HG03571 (cell line): ENCODE measurements at regions not wholly inside any gene's neighbourhood (a gene's known extent, or its start where the extent isn't known, plus 50 kb on each side); places are given as distances from the start of the nearest gene placed in this dataset.
"Not testable (repeated sequence)": the region's sequence is repeated elsewhere in the genome, so short reads cannot be mapped to it uniquely, and the experiment has no call there.

Source experiments
- ATAC-seq: cut with Tn5 transposase; IDR thresholded peaks from one replicate; pipeline ENCODE4 v1.9.1; 2021; ENCODE audit not compliant: unreplicated experiment

DNA sequence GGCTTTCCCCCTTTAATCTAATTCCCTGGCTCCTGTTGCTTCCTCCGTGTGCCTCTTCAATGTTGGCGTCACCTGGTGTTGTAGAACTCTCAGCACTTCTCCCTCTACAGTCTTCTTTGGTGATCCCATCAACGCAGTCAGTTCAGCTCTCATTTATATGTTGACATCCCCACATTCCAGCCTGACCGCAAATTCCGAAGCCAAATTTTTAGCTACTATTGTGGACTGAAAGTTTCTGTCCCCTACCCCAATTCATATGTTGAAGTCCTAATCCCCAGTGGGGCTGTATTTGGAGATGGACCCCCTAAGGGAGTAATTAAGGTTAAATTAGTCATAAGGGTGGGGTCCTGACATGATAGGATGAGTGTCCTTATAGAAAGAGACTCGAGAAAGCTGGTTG, 210.6 kb upstream of the ADAMTSL1 start:
- no peak for ATAC-seq

DNA sequence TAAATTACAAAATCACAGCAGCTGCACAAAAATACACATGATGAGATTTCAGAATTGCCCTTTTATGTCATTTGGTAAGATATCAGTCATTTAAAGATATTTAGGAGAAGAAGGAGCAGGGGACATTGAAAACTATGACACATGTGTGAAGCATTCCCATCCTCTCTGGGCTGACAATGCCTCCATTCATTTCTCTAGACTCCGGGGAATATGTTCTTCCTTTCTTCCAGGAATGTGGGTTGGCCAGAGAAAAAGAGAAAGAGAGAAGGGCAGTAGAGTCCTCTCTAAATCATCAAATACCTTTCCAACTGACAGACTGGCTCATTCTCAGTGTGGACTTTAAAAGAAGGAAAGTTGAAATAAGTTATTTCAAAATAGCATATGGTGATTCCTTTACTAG, 205.6 kb upstream of the ADAMTSL1 start:
- ATAC-seq = no peak

DNA sequence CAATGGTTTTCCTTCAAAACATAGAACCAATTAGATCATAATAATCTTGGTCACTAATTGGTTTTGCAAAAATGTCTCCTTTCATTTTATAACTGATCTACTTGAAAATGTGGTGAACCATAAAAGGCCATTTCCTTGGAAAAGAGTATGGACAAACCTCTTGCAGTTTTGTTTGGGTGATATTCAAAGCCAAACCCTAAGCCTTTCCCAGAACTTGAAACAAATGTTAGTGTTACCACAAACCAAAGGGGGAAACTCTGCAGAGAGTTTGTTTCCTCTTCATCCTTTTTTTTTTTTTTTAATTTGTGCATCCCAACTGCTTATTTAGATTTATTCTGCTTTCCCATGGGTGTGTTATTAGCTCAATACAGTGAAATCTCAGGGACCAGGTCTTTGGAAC, 204.4 kb upstream of the ADAMTSL1 start:
- no peak for ATAC-seq

DNA sequence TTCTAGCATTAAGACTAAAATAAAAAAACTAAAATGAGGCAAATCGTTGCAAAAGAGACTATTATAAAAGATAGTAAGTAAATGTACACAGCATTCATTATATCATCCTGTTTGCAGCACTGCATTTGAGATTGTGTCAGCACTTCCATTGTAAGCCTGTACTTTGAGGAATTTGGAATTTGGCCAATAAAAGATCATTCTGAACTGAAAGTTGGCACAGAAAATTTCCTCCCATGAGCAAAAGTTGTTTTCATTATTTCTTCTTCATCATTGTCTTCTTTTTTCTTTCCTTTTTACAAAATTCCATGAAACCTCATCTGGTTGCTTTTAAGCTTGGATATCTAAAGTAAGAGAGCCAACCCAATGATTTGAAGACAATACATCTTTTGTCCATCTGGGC, 199.3 kb upstream of the ADAMTSL1 start:
- no peak for ATAC-seq

DNA sequence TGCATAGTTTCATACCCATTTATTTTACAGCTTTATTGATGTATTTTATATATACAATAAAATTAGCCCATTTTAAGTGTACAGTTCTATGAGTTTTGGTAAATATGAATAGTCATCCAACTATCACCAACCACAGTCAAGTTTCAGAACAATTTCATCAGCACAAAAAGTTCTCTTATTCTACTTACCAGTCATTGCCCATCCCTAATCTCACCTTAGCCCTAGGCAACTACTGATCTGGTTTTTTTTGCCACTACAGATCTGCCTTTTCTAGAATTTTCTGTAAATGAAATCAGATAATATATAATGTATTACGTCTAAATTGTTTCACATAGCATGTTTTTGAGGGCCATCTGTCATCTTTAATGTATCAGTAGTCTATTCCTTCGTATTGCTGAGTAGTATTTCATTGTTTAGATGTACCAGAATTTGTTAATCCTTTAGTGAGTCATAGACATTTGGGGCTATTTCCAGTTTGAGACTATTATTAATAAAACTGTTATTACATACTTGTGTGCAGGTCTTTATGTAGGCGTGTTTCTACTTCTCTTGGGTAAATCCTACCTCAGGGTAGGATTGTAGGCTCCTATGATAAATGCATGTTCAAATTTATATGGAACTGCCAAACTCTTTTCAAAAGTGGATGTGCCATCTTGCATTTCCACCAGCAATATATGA, 198.5 kb upstream of the ADAMTSL1 start:
- ATAC-seq = no peak

DNA sequence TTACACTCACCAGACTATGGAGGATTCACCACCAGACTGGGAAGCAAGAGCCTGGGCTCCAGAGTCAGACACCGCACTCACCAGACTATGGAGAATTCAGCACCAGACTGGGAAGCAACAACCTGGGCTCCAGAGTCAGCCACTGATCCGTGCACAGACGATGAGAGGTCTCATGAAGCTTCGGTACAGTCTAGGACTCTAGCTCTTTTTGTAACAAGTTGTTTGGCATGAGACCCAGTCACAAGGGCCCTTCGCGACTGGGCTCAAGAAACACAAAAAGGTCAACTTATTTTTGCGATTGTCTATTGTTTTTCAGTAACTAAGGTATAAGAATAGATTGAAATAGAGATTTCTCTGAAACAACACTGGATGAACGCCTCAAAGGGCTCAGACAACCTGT, 192.7 kb upstream of the ADAMTSL1 start:
- no peak for ATAC-seq

DNA sequence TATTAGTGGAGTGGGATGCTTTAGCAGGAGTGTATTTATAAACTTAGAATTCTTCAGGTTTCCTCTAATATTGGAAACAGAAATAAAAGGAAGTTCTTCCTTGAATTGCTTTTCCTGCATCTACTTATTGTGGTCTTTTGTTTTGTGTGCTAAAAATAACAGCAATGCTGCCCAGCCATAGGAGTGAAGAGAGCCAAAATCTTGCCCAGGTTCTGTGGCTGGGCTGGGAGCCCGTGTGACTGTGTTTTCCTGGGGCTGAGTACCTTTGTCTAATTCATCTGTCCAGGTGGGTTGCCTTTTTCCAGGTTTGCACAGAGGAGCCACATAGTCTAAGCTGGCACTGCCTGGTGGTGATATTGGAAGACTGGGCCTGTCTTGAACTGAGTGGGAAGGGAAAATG, 179.7 kb upstream of the ADAMTSL1 start:
- no peak for ATAC-seq

DNA sequence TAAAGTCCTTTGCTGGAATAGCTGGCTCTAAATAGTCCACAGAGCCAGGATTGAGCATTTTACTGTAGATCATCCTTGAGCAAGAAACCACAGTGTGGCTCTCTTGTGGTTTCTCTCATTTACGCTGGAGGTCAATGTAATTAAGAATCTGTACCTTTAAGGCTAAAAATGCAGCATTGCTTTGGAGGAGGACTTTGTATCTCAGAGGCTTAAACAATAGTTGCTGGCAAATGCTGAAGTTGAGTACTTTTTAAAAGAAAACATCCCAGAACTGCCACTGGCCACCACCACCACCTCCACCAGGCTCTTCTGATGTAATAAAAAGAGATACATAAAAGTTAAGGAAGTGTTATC, 177.3 kb upstream of the ADAMTSL1 start:
- ATAC-seq = no peak

DNA sequence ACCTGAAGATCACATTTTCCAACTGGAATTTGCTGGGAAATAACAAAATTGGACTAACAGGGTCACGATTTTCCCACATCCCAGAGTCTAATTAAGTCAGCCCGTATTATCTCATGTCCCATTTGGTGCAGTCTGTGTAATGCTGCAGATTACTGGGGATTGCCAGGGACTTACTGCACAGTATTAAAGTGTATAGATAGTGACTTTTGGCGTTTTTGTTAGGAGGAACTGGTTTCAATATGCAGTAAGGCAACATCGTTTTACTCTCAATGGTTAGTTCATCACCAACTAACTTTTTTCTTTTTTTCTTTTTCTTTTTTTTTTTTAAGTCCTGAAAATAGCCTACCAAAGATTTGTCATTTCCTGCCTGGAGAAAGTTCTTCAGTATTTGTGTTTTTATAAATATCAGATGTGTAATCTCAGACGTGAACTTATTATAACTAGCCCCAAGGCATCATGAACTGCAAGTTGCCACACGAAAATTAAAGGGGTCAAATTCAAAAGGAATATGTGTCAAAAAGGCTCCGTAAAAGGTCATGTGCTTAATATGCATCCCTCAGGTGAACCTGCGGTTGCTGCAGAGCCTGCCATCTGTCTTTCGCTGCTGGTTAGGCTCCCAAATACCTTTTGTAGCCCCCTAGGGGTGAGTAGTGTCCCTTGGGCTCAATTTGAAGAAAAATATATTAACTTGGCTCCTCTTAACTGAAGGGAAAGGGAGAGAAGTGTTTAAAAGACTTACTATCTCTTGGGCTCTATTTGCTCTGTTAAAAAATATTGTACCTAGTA, 176.7 kb upstream of the ADAMTSL1 start:
- no peak for ATAC-seq

DNA sequence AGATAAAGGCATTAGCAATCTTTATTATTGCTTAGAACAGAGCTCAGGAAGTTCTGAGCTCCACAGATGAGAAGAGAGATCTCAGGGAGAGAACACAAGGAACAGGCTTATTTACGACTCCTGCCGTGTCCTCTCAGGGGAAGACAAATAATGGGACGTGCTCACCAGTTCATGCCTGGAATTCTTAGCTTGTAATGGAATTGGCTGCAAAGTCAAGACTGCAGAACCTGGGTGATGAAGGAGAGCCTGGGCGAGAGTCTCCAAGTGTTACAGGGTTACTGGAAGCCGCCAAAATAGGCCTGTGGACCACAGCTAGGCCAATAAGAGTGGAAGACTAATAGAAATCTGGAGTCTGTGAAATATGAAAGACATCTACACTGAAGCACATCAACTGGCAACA, 174.5 kb upstream of the ADAMTSL1 start:
- no peak for ATAC-seq

DNA sequence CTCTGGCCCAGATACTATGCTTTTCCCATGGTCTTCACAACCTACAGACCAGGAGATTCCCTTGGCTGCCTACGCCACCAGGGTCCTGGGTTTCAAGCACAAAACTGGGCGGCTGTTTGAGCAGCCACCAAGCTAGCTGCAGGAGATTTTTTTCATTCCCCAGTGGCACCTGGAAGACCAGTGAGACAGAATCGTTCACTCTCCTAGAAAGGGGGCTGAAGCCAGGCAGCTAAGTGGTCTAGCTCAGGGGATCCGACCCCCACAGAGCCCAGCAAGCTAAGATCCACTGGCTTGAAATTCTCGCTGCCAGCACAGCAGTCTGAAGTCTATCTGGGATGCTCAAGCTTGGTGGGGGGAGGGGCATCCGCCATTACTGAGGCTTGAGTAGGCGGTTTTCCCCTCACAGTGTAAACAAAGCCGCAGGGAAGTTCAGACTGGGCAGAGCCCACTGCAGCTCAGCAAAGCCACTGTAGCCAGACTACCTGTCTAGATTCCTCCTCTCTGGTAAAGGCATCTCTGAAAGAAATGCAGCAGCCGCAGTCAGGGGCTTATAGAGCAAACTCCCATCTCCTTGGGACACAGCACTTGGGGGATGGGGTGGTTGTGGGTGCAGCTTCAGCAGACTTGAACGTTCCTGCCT, 168.7 kb upstream of the ADAMTSL1 start:
- ATAC-seq = not testable (repeated sequence)

DNA sequence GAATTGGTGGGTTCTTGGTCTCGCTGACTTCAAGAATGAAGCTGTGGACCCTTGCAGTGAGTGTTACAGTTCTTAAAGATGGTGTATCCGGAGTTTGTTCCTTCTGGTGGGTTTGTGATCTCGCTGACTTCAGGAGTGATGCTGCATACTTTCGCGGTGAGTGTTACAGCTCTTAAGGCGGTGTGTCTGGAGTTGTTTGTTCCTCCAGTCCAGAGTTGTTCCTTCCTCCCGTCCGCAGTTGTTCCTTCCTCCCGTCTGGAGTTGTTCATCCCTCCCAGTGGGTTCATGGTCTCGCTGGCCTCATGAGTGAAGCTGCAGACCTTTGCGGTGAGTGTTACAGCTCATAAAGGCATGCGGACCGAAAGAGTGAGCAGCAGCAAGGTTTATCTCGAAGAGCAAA, 159.6 kb upstream of the ADAMTSL1 start:
- ATAC-seq = no peak

DNA sequence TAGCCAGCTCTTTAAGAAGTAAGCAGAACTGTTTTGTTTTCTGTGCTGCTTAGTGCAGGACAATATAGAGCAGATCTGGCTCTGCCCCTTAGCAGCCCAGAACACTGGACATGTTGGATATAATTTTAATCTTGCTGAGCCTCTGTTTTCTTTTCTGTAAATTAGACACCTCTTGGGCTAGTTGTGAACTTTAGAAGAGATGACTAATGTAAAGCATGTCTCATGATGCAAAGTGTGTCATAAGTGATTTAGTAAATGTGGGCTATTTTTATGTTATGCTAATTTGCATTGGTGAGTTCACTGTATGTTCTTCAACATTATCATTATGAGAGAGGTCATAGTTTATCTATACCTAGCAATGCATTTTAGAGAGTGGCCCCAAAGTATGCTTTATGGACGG, 156.1 kb upstream of the ADAMTSL1 start:
- no peak for ATAC-seq

DNA sequence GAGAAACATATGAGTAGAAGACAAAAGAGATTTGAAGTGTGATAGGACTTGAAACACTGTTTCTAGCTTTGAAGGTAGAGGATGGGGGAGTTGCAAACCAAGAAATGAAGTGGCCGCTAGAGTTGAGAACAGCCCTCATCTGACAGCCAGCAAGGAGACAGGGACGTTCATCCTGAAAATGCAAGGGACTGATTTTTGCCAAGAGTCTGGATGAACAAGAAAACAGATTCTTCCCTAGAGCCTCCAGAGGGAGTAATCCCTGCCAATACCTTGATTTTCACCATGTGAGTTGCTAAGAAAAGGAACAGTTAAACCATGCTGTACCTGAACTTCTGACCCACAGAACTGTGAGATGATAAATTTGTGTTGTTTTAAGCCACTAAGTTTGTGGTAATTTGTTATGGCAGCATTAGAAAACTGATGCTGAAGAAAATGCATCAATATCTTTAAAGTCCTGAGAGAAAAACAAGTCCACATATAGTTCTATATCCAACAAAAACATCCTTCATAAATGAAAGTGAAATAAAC, 154.0 kb upstream of the ADAMTSL1 start:
- ATAC-seq = no peak

DNA sequence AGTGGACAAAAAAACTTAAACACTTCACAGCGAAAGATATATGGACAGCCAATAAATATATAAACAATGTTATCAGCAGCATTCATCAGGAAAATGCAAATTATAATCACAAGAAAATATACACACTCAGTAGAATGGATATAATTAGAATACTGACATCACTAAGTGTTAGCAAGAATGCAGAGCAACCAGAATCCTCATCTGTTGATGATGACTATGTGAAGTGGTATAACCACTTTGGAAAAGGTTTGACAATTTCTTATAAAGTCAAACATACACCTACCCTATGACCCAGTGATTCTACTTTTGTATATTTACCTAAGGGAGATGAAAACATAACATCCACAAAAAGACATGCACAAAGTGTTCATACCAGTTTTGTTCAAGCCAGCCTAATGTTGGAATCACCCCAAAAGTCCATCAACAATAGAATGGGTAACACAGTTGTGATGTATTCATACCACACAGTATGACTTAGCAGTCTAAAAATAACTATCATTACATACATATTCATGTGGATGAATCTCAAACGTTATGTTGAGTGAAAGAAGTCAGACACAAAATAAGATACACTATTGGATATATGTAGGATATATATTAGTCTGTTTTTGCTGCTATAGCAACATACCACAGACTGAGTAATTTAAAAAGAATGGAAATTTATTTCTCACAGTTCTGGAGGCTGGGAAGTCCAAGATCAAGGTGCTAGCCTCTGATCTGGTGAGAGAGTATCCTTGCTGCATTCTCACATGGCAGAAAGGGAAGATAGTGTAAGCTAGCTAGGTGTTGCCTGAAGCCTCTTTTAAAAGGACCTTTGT, 148.8 kb upstream of the ADAMTSL1 start:
- ATAC-seq = no peak

DNA sequence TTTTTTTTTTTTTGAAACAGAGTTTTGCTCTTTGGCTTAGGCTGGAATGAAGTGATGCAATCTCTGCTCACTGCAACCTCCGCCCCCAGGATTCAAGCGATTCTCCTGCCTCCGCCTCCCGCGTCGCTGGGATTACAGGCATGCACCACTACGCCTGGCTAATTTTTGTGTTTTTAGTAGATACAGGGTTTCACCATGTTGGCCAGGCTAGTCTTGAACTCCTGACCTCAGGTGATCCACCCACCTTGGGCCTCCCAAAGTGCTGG, 148.3 kb upstream of the ADAMTSL1 start:
- ATAC-seq = not testable (repeated sequence)

DNA sequence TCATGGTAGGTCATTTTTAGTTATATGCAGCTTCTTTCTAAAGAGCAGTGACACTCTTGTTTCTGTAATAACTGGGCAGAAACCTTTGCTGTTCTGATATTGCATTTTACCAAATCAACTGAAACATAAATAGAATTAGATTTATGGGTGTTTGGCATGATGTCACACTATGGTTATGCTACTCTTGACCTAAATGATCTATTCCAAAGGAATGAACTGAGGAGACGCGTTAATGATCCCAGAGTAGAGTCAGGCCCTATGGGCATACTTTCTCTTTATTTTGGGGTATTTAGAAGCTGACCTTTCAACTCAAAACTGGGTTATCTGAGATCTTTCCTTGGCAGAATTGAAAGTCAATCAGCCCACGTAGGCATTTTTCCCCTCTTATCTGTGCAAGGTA, 146.8 kb upstream of the ADAMTSL1 start:
- no peak for ATAC-seq

DNA sequence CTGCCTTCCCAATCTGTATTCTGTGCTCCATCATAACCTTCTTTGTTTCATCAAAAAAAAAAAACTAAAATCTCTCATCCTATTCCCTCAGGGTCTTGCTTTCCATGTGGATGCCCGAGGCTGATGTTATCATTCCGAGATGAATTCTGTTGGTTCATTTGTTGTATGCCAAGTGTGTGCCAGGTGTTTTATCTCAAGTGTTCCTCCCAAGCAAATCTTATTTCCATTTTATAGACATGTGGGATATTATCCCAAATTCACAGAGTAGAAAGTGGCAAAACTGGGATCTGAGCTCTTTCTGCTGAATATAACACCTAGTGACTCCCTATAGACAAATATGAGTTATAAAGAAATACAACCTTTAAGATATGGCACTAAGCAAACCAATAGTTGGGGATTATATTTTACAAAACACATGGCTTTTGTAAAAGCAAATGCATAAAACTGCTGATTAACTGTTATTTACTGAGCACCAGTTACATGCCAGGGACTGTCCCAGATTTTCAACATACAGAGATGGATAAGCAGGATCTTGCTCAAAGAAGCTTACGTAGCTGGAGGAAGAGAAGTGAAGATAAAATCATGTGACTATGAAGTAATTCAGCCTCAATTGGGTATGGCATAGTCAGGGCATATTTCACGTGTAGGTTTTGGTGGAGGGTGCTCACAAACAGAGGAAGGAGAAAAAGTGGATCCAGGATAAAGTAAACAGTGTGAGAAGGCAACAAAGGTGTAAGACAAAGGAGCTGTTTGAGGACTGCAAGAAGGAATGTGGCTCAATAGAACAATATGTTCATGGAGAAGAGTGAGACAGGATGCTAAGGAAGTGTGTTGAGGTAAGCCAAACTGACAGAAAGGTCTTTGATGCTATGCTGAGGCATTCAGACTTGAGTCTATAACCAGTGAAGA, 143.3 kb upstream of the ADAMTSL1 start:
- no peak for ATAC-seq

DNA sequence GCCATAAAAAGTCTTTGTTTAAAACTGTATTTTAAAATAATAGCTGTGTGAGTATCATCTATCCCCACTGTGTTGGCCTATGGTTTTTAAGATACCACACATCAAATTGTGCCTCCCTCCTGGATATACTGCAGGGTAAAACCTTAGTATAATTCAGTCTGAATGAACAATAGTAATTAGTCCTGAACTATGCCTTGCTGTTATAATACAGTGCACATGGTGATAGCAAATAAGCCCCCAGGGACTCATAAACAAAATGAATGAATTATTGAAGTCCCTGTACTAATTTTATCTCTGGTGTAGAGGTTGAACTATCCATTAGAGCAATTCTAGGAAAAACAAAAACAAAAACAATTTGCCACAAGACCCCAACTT, 142.7 kb upstream of the ADAMTSL1 start:
- ATAC-seq = no peak

DNA sequence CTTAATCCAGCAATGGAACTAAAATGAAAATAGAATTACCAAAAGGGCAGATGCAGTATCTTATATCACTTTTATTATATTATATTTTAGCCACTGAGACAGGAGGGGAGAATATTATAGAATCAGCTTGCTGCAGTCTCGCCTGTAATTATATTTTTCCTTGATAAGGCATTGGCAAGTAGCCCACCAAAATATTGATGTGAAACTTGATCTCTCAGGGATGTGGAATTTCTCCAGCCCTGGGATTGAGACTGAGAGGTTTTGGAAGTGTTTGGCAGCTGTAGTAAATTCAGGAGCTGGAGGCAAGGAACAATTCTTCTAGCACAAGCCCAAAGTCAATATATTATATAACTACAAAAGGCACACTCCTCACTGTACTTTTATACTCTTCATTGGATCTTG, 142.1 kb upstream of the ADAMTSL1 start:
- no peak for ATAC-seq

DNA sequence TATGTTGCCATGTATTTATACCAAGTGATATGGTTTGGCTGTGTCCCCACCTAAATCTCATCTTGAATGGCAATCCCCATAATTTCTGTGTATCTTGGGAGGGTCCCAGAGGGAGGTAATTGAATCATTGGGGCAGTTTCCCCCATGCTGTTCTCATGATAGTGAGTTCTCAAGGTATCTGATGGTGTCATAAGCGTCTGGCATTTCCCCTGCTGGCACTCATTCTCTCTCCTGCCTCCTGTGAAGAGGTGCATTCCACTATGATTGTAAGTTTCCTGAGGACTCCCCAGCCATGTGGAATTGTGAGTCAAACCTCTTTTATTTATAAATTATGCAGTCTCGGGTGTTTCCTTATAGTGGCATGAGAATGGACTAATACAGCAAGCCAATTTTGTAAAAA, 140.8 kb upstream of the ADAMTSL1 start:
- ATAC-seq = no peak
